Upper lobe of left lung (tissue), 6 donors: ENCODE measurements at regions not wholly inside any gene's neighbourhood (a gene's known extent, or its start where the extent isn't known, plus 50 kb on each side); places are given as distances from the start of the nearest gene placed in this dataset.

Source experiments
- ATAC-seq, 2 donors: fragments of 200-7000 bp; cut with Tn5 transposase; one replicate each; pipeline ENCODE4 v1.9.1; 2022; ENCODE audit warnings: mild to moderate bottlenecking in 2 of 2, moderate library complexity in 2 of 2; ENCODE audit not compliant: low FRiP score in 2 of 2
- DNase-seq, 2 donors: peaks; one replicate each; pipeline ENCODE4 v3.0.0-alpha.2; 2019 to 2020
- H3K27ac ChIP-seq, 4 donors: fragments of 200-600 bp; sonication (generic); one replicate each; pipeline ENCODE4 v1.5.1; 2016 to 2019
- H3K27me3 ChIP-seq, 4 donors: fragments of 200-600 bp; sonication (generic); one replicate each; pipeline ENCODE4 v1.5.1; 2017 to 2019
- H3K36me3 ChIP-seq, 4 donors: fragments of 200-600 bp; sonication (generic); one replicate each; pipeline ENCODE4 v1.5.1; 2016 to 2019
- H3K4me1 ChIP-seq, 4 donors: fragments of 200-600 bp; sonication (generic); one replicate each; pipeline ENCODE4 v1.5.1; 2018 to 2019
- H3K4me3 ChIP-seq, 4 donors: fragments of 200-600 bp; sonication (generic); one replicate each; pipeline ENCODE4 v1.5.1; 2017 to 2019; ENCODE audit warnings: mild to moderate bottlenecking in 2 of 4, moderate library complexity in 1 of 4
- H3K9me3 ChIP-seq, 4 donors: fragments of 200-600 bp; sonication (generic); one replicate each; pipeline ENCODE4 v1.5.1; 2018 to 2019
- EP300 ChIP-seq, 4 donors: sonication (generic); formaldehyde crosslinking; IDR thresholded peaks; one replicate each; pipeline ENCODE4 v1.5.1; 2017; ENCODE audit warnings: antibody characterized with exemption in 4 of 4, control low read depth in 2 of 4
- POLR2A ChIP-seq, 4 donors: fragments of 450-650 bp; IDR thresholded peaks; one replicate each; pipeline ENCODE4 v1.5.1; 2016 to 2017; ENCODE audit warnings: antibody characterized with exemption in 4 of 4, mild to moderate bottlenecking in 2 of 4
- POLR2AphosphoS5 ChIP-seq, 2 donors: sonication (generic); formaldehyde crosslinking; IDR thresholded peaks; one replicate each; pipeline ENCODE4 v1.5.1; 2017; ENCODE audit warnings: antibody characterized with exemption in 2 of 2
- whole genome bisulfite sequencing, 2 donors: methylation state at CpG; one replicate each; pipeline ENCODE4 v1.1.5; 2017 to 2018; 5-methylcytosine and 5-hydroxymethylcytosine counted together
- TF ChIP-seq, protein P1 (sequence below), 6 experiments: fragments of 450-650 bp in 4 of 6; fragments of 200-600 bp in 2 of 6; sonication (generic) in 2 of 6; IDR thresholded peaks; one replicate each; pipeline ENCODE4 v1.5.1; 2016 to 2019; ENCODE audit warnings: antibody characterized with exemption in 6 of 6
- donor health status: DM: no; HTN: no; CAD: no; lungs with moderate emphysema.
- donor health status: DM: no; HTN: yes; CAD: no; lungs with severe emphysema.

DNA sequence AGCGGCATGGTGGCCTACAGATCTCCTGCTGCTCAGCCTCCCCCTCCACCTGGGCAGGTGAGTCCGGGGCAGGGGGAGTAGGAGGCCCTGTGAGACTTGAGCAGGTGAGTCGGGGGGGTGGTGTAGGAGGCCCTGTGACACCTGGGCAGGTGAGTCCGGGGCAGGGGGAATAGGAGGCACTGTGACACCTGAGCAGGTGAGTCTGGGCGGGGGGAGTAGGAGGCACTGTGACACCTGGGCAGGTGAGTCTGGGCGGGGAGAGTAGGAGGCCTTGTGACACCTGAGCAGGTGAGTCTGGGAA is 299.3 kb downstream of the BRD1 start:
- WGBS, 2 donors = 72 to 83% methylated on average over 2 to 6 of the region's 6 CpGs
- no peak overlapping the region for H3K4me3 ChIP-seq
- peaks cover 0 to 5% (median 2%) of the 10 kb centered on the region in 4 donors for H3K4me1 ChIP-seq
- ATAC-seq (no peak), DNase-seq (no peak)
- H3K36me3 ChIP-seq = no peaks in the 10 kb centered on the region
- H3K27me3 ChIP-seq = no peaks in the 10 kb centered on the region
- no peak for TF ChIP-seq POLR2AphosphoS5 (IDR thresholded peaks at IDR 0.05)
- TF ChIP-seq POLR2A (IDR thresholded peaks at IDR 0.05) = no peak
- TF ChIP-seq EP300 (IDR thresholded peaks at IDR 0.05) = no peak
- TF ChIP-seq, protein P1, sequence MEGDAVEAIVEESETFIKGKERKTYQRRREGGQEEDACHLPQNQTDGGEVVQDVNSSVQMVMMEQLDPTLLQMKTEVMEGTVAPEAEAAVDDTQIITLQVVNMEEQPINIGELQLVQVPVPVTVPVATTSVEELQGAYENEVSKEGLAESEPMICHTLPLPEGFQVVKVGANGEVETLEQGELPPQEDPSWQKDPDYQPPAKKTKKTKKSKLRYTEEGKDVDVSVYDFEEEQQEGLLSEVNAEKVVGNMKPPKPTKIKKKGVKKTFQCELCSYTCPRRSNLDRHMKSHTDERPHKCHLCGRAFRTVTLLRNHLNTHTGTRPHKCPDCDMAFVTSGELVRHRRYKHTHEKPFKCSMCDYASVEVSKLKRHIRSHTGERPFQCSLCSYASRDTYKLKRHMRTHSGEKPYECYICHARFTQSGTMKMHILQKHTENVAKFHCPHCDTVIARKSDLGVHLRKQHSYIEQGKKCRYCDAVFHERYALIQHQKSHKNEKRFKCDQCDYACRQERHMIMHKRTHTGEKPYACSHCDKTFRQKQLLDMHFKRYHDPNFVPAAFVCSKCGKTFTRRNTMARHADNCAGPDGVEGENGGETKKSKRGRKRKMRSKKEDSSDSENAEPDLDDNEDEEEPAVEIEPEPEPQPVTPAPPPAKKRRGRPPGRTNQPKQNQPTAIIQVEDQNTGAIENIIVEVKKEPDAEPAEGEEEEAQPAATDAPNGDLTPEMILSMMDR (IDR thresholded peaks at IDR 0.05) = no peak
- no peaks in the 10 kb centered on the region for H3K9me3 ChIP-seq
- no peak overlapping the region for H3K27ac ChIP-seq

- H3K27ac ChIP-seq = no peak overlapping the region
- WGBS, 2 donors = 84 to 86% methylated on average over 15 to 17 of the region's 17 CpGs
Measured at GRCh38 chr22:49527611-49528419, 299.9 kb downstream of the BRD1 start.

DNA sequence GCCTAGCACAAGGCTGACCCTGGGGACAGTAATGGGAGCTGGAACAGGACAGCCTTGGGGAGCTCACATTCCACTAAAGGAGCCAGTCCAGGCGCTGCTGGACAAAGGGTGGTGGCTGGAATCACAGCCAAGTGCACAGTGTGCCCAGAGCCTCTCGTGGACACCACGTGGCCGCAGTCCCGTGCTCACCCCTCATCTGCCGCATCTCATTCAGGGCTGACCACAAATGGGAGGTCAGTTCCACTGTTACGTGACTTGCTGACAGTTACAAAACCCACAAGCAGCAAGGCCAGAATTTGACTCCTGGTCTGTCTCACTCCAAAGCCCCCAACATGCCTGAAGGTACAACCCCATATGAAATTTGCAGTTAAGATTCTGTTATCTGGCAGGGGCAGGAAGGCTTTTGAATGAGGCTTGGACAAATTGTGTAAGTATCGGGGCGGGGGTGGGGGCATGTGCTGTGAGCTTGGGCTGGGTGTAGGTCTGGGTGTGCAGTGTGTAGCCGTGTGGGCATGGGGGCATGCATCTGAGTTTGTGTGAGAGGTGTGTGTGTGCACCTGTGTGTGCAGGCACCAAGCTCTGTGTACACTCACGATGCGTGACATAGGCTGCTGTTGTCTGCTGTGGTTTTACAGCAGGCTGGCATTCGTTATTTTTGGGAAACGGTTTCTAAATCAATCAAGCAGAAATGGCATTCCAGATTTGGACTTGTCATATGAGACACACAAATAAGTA is 301.7 kb downstream of the BRD1 start:
- H3K4me3 ChIP-seq = no peak overlapping the region
- peaks cover 0 to 5% (median 2%) of the 10 kb centered on the region in 4 donors for H3K4me1 ChIP-seq
- no peaks in the 10 kb centered on the region for H3K9me3 ChIP-seq
- H3K27ac ChIP-seq = no peak overlapping the region
- H3K36me3 ChIP-seq = no peaks in the 10 kb centered on the region
- 57 to 76% methylated on average over 7 to 14 of the region's 14 CpGs for WGBS, 2 donors
- no peak for DNase-seq
- TF ChIP-seq POLR2A (IDR thresholded peaks at IDR 0.05) (no peak), EP300 (IDR thresholded peaks at IDR 0.05) (no peak), POLR2AphosphoS5 (IDR thresholded peaks at IDR 0.05) (peak in 1 of 2 donors; percentile 36)
- TF ChIP-seq, protein P1 (IDR thresholded peaks at IDR 0.05) = no peak
- no peaks in the 10 kb centered on the region for H3K27me3 ChIP-seq
- ATAC-seq = no peak

More at GRCh38 chr22:49527611-49528419, 299.9 kb downstream of the BRD1 start:
- no peak for ATAC-seq
- no peak for DNase-seq
- no peaks in the 10 kb centered on the region for H3K27me3 ChIP-seq
- H3K36me3 ChIP-seq = no peaks in the 10 kb centered on the region
- H3K4me3 ChIP-seq = no peak overlapping the region
- no peak for TF ChIP-seq POLR2A (IDR thresholded peaks at IDR 0.05)
- no peak for TF ChIP-seq POLR2AphosphoS5 (IDR thresholded peaks at IDR 0.05)
- TF ChIP-seq EP300 (IDR thresholded peaks at IDR 0.05) = no peak
- TF ChIP-seq, protein P1 (IDR thresholded peaks at IDR 0.05) = no peak
- peaks cover 0 to 5% (median 2%) of the 10 kb centered on the region in 4 donors for H3K4me1 ChIP-seq
- H3K9me3 ChIP-seq = no peaks in the 10 kb centered on the region

GRCh38 chr22:49525360-49525759 is 302.3 kb downstream of the BRD1 start:
- 67 to 71% methylated on average over 9 of the region's 9 CpGs for WGBS, 2 donors
- Histone ChIP-seq H3K27me3 (no peaks in the 10 kb centered on the region), H3K36me3 (no peaks in the 10 kb centered on the region), H3K4me1 (peaks cover 0 to 5% (median 2%) of the 10 kb centered on the region in 4 donors), H3K9me3 (peaks cover 0 to 3% (median 0%) of the 10 kb centered on the region in 4 donors), H3K4me3 (no peak overlapping the region), H3K27ac (no peak overlapping the region)
- no peak for ATAC-seq
- DNase-seq = no peak
- TF ChIP-seq, protein P1 (IDR thresholded peaks at IDR 0.05) = no peak
- TF ChIP-seq POLR2A (IDR thresholded peaks at IDR 0.05) (no peak), POLR2AphosphoS5 (IDR thresholded peaks at IDR 0.05) (no peak), EP300 (IDR thresholded peaks at IDR 0.05) (no peak)
